ENCODE measurements at regions not wholly inside any gene's neighbourhood (a gene's known extent, or its start where the extent isn't known, plus 50 kb on each side); places are given as distances from the start of the nearest gene placed in this dataset.
"Not testable (repeated sequence)": the region's sequence is repeated elsewhere in the genome, so short reads cannot be mapped to it uniquely, and the experiment has no call there.

GRCh38 chr5:71343994-71344393 lies 111.5 kb upstream of the BDP1 start:
- TF ChIP-seq CTCF (conservative IDR thresholded peaks at IDR 0.05; ENCODE audit: low read length); EZH2phosphoT487 (IDR thresholded peaks at IDR 0.05; ENCODE audit: borderline replicate concordance): not testable (repeated sequence)

Data from Loucy (cell line).